Urothelium cell line (cell line): ENCODE measurements at regions not wholly inside any gene's neighbourhood (a gene's known extent, or its start where the extent isn't known, plus 50 kb on each side); places are given as distances from the start of the nearest gene placed in this dataset.
A peak's percentile ranks its signal among the peaks of the same experiment; 100 is the strongest.

Source experiments
- DNase-seq: peaks from one replicate; pipeline ENCODE4 v3.0.0; 2011; ENCODE audit warnings: low spot score, mixed read lengths
- FAIRE-seq: peaks from 2 replicates; lab custom pipeline; 2011; peaks lifted over from hg19 to GRCh38; lab: Jason Lieb, UNC

GRCh38 chrX:139141370-139141769 lies 389.2 kb upstream of the F9 start:
- DNase-seq (no peak), FAIRE-seq (no peak)

- FAIRE-seq: no peak
- DNase-seq: no peak
Observed at GRCh38 chrX:139134316-139134715, 396.2 kb upstream of the F9 start.

GRCh38 chrX:139126493-139126892 lies 404.0 kb upstream of the F9 start:
- FAIRE-seq: no peak
- no peak for DNase-seq

GRCh38 chrX:139125916-139126315 lies 404.6 kb upstream of the F9 start:
- no peak for FAIRE-seq
- DNase-seq: no peak

GRCh38 chrX:139121616-139122286 lies 408.8 kb upstream of the F9 start:
- DNase-seq: no peak
- no peak for FAIRE-seq

GRCh38 chrX:139120760-139121159 lies 409.2 kb upstream of the FGF13 start:
- peak; percentile 22 for DNase-seq
- FAIRE-seq: no peak

- DNase-seq (no peak), FAIRE-seq (no peak)
Observed at GRCh38 chrX:139113708-139114107, 402.2 kb upstream of the FGF13 start.

- no peak for DNase-seq
Observed at GRCh38 chrX:139112432-139112831, 400.9 kb upstream of the FGF13 start.

GRCh38 chrX:139106069-139106468 lies 394.6 kb upstream of the FGF13 start:
- peak; percentile 13 for DNase-seq
- FAIRE-seq: no peak

More at GRCh38 chrX:139112432-139112831, 400.9 kb upstream of the FGF13 start:
- no peak for FAIRE-seq

GRCh38 chrX:139094671-139095592 lies 383.4 kb upstream of the FGF13 start:
- DNase-seq (peak; percentile 22), FAIRE-seq (no peak)

GRCh38 chrX:139093201-139093600 lies 381.7 kb upstream of the FGF13 start:
- no peak for FAIRE-seq
- DNase-seq: no peak

- FAIRE-seq: no peak
Observed at GRCh38 chrX:139091878-139092277, 380.4 kb upstream of the FGF13 start.

GRCh38 chrX:139091066-139091465 lies 379.5 kb upstream of the FGF13 start:
- DNase-seq (no peak), FAIRE-seq (no peak)

More at GRCh38 chrX:139091878-139092277, 380.4 kb upstream of the FGF13 start:
- DNase-seq: no peak

GRCh38 chrX:139086246-139086645 lies 374.7 kb upstream of the FGF13 start:
- FAIRE-seq: no peak

GRCh38 chrX:139085404-139085803 lies 373.9 kb upstream of the FGF13 start:
- no peak for FAIRE-seq
- no peak for DNase-seq

More at GRCh38 chrX:139086246-139086645, 374.7 kb upstream of the FGF13 start:
- DNase-seq: no peak

GRCh38 chrX:139083191-139083590 lies 371.7 kb upstream of the FGF13 start:
- FAIRE-seq (no peak), DNase-seq (no peak)

GRCh38 chrX:139081965-139082364 lies 370.4 kb upstream of the FGF13 start:
- DNase-seq (no peak), FAIRE-seq (no peak)

GRCh38 chrX:139079789-139080188 lies 368.3 kb upstream of the FGF13 start:
- DNase-seq (no peak), FAIRE-seq (no peak)

GRCh38 chrX:139078761-139079280 lies 367.3 kb upstream of the FGF13 start:
- no peak for FAIRE-seq
- DNase-seq: no peak

GRCh38 chrX:139078342-139078741 lies 366.8 kb upstream of the FGF13 start:
- DNase-seq (no peak), FAIRE-seq (no peak)
